ENCODE measurements at regions not wholly inside any gene's neighbourhood (a gene's known extent, or its start where the extent isn't known, plus 50 kb on each side); places are given as distances from the start of the nearest gene placed in this dataset.
A peak's percentile ranks its signal among the peaks of the same experiment; 100 is the strongest.
"Not testable (repeated sequence)": the region's sequence is repeated elsewhere in the genome, so short reads cannot be mapped to it uniquely, and the experiment has no call there.

GRCh38 chr4:9110700-9111099 lies 59.5 kb upstream of the FAM90A26 start:
- not testable (repeated sequence) for H3K4me2 ChIP-seq (ENCODE audit: low read length); H3K27me3 ChIP-seq (ENCODE audit: control insufficient read depth, low read length); H3K27ac ChIP-seq (ENCODE audit: low read depth, low read length); H3K79me2 ChIP-seq (ENCODE audit: control insufficient read depth, low read length); H3F3A ChIP-seq (ENCODE audit: control insufficient read depth, insufficient read depth); H3K9me2 ChIP-seq (replicated peaks; ENCODE audit: control insufficient read depth, low read length); H4K20me1 ChIP-seq (ENCODE audit: control insufficient read depth, insufficient read depth, low read depth, low read length); H3K4me3 ChIP-seq (ENCODE audit: low read length); H3K4me1 ChIP-seq (ENCODE audit: control insufficient read depth, low read length); H3K36me3 ChIP-seq (ENCODE audit: control insufficient read depth, low read length); H3K9me3 ChIP-seq (ENCODE audit: control insufficient read depth, insufficient read depth, low read length)

GRCh38 chr4:9103148-9103524 lies 67.1 kb upstream of the FAM90A26 start:
- not testable (repeated sequence) for H3K4me2 ChIP-seq (ENCODE audit: low read length); H3K27ac ChIP-seq (ENCODE audit: low read depth, low read length); H3F3A ChIP-seq (ENCODE audit: control insufficient read depth, insufficient read depth); H3K79me2 ChIP-seq (ENCODE audit: control insufficient read depth, low read length); H3K27me3 ChIP-seq (ENCODE audit: control insufficient read depth, low read length); H3K4me1 ChIP-seq (ENCODE audit: control insufficient read depth, low read length); H3K9me2 ChIP-seq (replicated peaks; ENCODE audit: control insufficient read depth, low read length); H3K9me3 ChIP-seq (ENCODE audit: control insufficient read depth, insufficient read depth, low read length); H3K36me3 ChIP-seq (ENCODE audit: control insufficient read depth, low read length); H3K4me3 ChIP-seq (ENCODE audit: low read length); H4K20me1 ChIP-seq (ENCODE audit: control insufficient read depth, insufficient read depth, low read depth, low read length)
- TF ChIP-seq, protein P1, sequence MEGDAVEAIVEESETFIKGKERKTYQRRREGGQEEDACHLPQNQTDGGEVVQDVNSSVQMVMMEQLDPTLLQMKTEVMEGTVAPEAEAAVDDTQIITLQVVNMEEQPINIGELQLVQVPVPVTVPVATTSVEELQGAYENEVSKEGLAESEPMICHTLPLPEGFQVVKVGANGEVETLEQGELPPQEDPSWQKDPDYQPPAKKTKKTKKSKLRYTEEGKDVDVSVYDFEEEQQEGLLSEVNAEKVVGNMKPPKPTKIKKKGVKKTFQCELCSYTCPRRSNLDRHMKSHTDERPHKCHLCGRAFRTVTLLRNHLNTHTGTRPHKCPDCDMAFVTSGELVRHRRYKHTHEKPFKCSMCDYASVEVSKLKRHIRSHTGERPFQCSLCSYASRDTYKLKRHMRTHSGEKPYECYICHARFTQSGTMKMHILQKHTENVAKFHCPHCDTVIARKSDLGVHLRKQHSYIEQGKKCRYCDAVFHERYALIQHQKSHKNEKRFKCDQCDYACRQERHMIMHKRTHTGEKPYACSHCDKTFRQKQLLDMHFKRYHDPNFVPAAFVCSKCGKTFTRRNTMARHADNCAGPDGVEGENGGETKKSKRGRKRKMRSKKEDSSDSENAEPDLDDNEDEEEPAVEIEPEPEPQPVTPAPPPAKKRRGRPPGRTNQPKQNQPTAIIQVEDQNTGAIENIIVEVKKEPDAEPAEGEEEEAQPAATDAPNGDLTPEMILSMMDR (IDR thresholded peaks at IDR 0.05; ENCODE audit: low read depth, low read length, poor library complexity, severe bottlenecking): peak; percentile 28

DNA sequence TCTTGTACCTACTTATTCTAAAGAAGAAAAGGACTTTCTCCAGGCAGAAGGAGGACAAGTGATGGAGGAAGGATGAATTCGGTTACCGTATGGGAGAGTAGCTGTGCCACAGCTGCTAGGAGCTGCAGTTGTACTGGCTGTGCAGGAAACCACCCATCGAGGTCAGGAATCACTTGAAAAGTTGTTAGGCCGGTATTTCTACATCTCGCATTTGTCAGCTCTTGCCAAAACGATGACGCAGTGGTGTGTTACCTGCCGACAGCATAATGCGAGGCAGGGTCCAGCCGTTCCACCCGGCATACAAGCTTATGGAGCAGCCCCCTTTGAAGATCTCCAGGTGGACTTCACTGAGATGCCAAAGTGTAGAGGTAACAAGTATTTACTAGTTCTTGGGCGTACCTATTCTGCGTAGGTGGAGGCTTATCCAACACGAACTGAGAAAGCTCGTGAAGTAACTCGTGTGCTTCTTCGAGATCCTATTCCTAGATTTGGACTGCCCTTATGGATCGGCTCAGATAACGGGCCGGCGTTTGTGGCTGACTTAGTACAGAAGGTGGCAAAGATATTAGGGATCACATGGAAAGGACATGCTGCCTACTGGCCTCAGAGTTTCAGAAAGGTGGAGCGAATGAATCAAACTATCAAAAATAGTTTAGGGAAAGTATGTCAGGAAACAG lies 67.6 kb upstream of the FAM90A26 start:
- H3K36me3 ChIP-seq (ENCODE audit: control insufficient read depth, low read length); H3K4me3 ChIP-seq (ENCODE audit: low read length); H3K27ac ChIP-seq (ENCODE audit: low read depth, low read length); H3K4me1 ChIP-seq (ENCODE audit: control insufficient read depth, low read length); H3K9me2 ChIP-seq (replicated peaks; ENCODE audit: control insufficient read depth, low read length); H3K4me2 ChIP-seq (ENCODE audit: low read length); H3K9me3 ChIP-seq (ENCODE audit: control insufficient read depth, insufficient read depth, low read length); H4K20me1 ChIP-seq (ENCODE audit: control insufficient read depth, insufficient read depth, low read depth, low read length); H3K27me3 ChIP-seq (ENCODE audit: control insufficient read depth, low read length); H3K79me2 ChIP-seq (ENCODE audit: control insufficient read depth, low read length); H3F3A ChIP-seq (ENCODE audit: control insufficient read depth, insufficient read depth): not testable (repeated sequence)
- TF ChIP-seq, protein P1 (IDR thresholded peaks at IDR 0.05; ENCODE audit: low read depth, low read length, poor library complexity, severe bottlenecking): peak; percentile 3

DNA sequence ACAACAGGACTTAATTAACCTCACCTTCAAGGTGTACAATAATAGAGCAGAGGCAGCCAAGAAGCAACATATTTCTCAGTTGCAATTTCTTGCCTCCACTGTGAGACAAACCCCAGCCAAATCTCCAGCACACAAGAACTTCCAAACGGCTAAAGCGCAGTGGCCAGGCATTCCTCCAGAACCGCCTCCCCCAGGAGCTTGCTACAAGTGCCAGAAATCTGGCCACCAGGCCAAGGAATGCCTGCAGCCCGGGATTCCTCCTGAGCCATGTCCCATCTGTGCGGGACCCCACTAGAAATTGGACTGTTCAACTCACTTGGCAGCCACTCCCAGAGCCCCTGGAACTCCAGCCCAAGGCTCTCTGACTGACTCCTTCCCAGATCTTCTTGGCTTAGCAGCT lies 73.9 kb upstream of the FAM90A26 start:
- not testable (repeated sequence) for H3K9me2 ChIP-seq (replicated peaks; ENCODE audit: control insufficient read depth, low read length); H3K4me3 ChIP-seq (ENCODE audit: low read length); H3K4me2 ChIP-seq (ENCODE audit: low read length); H3K36me3 ChIP-seq (ENCODE audit: control insufficient read depth, low read length); H4K20me1 ChIP-seq (ENCODE audit: control insufficient read depth, insufficient read depth, low read depth, low read length); H3K9me3 ChIP-seq (ENCODE audit: control insufficient read depth, insufficient read depth, low read length); H3F3A ChIP-seq (ENCODE audit: control insufficient read depth, insufficient read depth); H3K27me3 ChIP-seq (ENCODE audit: control insufficient read depth, low read length); H3K4me1 ChIP-seq (ENCODE audit: control insufficient read depth, low read length); H3K79me2 ChIP-seq (ENCODE audit: control insufficient read depth, low read length); H3K27ac ChIP-seq (ENCODE audit: low read depth, low read length)

- H3K9me3 ChIP-seq (ENCODE audit: control insufficient read depth, insufficient read depth, low read length); H3K4me1 ChIP-seq (ENCODE audit: control insufficient read depth, low read length); H3K4me3 ChIP-seq (ENCODE audit: low read length); H3K9me2 ChIP-seq (replicated peaks; ENCODE audit: control insufficient read depth, low read length); H3K36me3 ChIP-seq (ENCODE audit: control insufficient read depth, low read length); H3K79me2 ChIP-seq (ENCODE audit: control insufficient read depth, low read length); H4K20me1 ChIP-seq (ENCODE audit: control insufficient read depth, insufficient read depth, low read depth, low read length); H3K27me3 ChIP-seq (ENCODE audit: control insufficient read depth, low read length); H3K4me2 ChIP-seq (ENCODE audit: low read length); H3K27ac ChIP-seq (ENCODE audit: low read depth, low read length); H3F3A ChIP-seq (ENCODE audit: control insufficient read depth, insufficient read depth): not testable (repeated sequence)
These were observed 91.4 kb upstream of the FAM90A26 start for GRCh38 chr4:9078796-9079195.

DNA sequence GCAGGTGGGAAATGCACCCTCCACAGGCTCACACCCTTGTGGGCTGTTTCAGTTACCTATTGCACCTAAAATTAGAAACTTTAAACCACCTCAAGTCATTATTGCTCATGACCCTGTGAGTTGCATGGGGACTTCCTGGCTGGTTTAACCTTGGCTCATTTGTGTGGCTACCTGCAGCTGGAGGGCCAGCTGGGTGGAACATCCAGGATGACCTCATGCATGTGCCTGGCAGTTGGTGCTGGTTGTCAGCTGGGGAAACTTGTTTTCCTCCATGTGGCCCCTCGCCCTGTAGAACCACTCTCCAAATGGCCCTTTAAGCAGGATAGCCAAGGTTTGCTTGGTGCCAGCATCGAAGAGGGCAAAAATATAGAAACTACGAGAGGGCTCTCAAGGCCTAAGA lies 93.2 kb upstream of the FAM90A26 start:
- not testable (repeated sequence) for H3K27ac ChIP-seq (ENCODE audit: low read depth, low read length); H3K4me3 ChIP-seq (ENCODE audit: low read length); H3K79me2 ChIP-seq (ENCODE audit: control insufficient read depth, low read length); H3K4me2 ChIP-seq (ENCODE audit: low read length); H3K9me2 ChIP-seq (replicated peaks; ENCODE audit: control insufficient read depth, low read length); H3K4me1 ChIP-seq (ENCODE audit: control insufficient read depth, low read length); H3F3A ChIP-seq (ENCODE audit: control insufficient read depth, insufficient read depth); H3K36me3 ChIP-seq (ENCODE audit: control insufficient read depth, low read length); H3K9me3 ChIP-seq (ENCODE audit: control insufficient read depth, insufficient read depth, low read length); H3K27me3 ChIP-seq (ENCODE audit: control insufficient read depth, low read length); H4K20me1 ChIP-seq (ENCODE audit: control insufficient read depth, insufficient read depth, low read depth, low read length)

DNA sequence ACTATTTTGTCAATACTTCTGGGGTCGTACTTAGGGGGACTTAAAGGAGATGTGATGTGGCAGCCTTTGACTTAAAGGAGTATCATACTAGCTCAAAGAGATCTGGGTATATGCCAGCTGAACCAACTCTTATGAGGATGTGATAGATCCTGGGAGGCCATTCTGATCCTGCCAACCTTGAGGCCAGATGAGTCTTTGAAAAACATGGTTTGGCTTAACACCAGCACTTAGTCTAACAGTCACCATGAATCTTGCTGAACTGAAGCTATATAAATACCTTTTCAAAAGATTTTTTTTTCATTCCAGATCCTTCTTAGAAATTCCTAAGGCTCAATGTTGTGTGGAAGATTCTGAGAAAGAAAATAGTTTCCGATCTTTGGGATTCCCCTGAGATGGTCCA lies 93.7 kb upstream of the FAM90A26 start:
- not testable (repeated sequence) for H3K9me3 ChIP-seq (ENCODE audit: control insufficient read depth, insufficient read depth, low read length); H3K27me3 ChIP-seq (ENCODE audit: control insufficient read depth, low read length); H3K4me3 ChIP-seq (ENCODE audit: low read length); H3K9me2 ChIP-seq (replicated peaks; ENCODE audit: control insufficient read depth, low read length); H3K27ac ChIP-seq (ENCODE audit: low read depth, low read length); H4K20me1 ChIP-seq (ENCODE audit: control insufficient read depth, insufficient read depth, low read depth, low read length); H3F3A ChIP-seq (ENCODE audit: control insufficient read depth, insufficient read depth); H3K4me2 ChIP-seq (ENCODE audit: low read length); H3K4me1 ChIP-seq (ENCODE audit: control insufficient read depth, low read length); H3K79me2 ChIP-seq (ENCODE audit: control insufficient read depth, low read length); H3K36me3 ChIP-seq (ENCODE audit: control insufficient read depth, low read length)
